VCaP (cell line): ENCODE measurements at regions not wholly inside any gene's neighbourhood (a gene's known extent, or its start where the extent isn't known, plus 50 kb on each side); places are given as distances from the start of the nearest gene placed in this dataset.

Source experiments
- H3K27ac ChIP-seq: fragments of 450-650 bp; 2 replicates; pipeline ENCODE4 v1.5.1; 2017
- TF ChIP-seq, protein P1 (sequence below): fragments of 450-650 bp; conservative IDR thresholded peaks from 2 replicates; pipeline ENCODE4 v1.5.1; 2017; ENCODE audit warnings: mild to moderate bottlenecking, moderate library complexity

- no peak overlapping the region for H3K27ac ChIP-seq
- TF ChIP-seq, protein P1, sequence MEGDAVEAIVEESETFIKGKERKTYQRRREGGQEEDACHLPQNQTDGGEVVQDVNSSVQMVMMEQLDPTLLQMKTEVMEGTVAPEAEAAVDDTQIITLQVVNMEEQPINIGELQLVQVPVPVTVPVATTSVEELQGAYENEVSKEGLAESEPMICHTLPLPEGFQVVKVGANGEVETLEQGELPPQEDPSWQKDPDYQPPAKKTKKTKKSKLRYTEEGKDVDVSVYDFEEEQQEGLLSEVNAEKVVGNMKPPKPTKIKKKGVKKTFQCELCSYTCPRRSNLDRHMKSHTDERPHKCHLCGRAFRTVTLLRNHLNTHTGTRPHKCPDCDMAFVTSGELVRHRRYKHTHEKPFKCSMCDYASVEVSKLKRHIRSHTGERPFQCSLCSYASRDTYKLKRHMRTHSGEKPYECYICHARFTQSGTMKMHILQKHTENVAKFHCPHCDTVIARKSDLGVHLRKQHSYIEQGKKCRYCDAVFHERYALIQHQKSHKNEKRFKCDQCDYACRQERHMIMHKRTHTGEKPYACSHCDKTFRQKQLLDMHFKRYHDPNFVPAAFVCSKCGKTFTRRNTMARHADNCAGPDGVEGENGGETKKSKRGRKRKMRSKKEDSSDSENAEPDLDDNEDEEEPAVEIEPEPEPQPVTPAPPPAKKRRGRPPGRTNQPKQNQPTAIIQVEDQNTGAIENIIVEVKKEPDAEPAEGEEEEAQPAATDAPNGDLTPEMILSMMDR: no peak
Measured at GRCh38 chrX:16039363-16039762, 84.0 kb upstream of the GRPR start.

GRCh38 chrX:16033331-16033730 lies 90.0 kb upstream of the GRPR start:
- no peak overlapping the region for H3K27ac ChIP-seq
- TF ChIP-seq, protein P1: no peak

DNA sequence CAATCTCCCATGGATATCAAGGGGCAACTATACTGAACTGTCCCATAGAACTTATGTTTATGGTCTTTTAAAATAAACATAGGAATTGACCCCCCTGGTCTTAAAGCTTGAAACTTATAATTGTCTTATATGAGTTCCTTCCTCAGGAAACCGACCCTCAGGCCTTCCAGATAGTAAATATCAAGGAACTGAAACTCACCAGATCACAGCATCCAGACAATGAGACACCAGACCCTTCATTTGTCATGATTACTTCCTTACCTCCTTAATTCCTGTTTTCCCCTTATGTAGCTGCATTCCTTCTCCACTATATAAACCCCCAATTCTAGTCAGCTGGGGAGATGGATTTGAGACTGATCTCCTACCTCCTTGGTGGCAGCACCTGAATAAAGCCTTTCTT lies 94.8 kb upstream of the GRPR start:
- TF ChIP-seq, protein P1: no peak
- H3K27ac ChIP-seq: no peak overlapping the region

- no peak overlapping the region for H3K27ac ChIP-seq
- TF ChIP-seq, protein P1: no peak
Measured at GRCh38 chrX:16023790-16024734, 99.3 kb upstream of the GRPR start.

- TF ChIP-seq, protein P1: no peak
- no peak overlapping the region for H3K27ac ChIP-seq
Measured at GRCh38 chrX:16022580-16023200, 100.7 kb upstream of the GRPR start.

- TF ChIP-seq, protein P1: no peak
Measured at GRCh38 chrX:16018291-16018690, 105.1 kb upstream of the GRPR start.

GRCh38 chrX:16014171-16014570 lies 109.2 kb upstream of the GRPR start:
- H3K27ac ChIP-seq: no peak overlapping the region; the same call in 1 of the 2 replicates
- TF ChIP-seq, protein P1: no peak

More at GRCh38 chrX:16018291-16018690, 105.1 kb upstream of the GRPR start:
- no peak overlapping the region for H3K27ac ChIP-seq
